HEK293 (cell line): ENCODE measurements at regions not wholly inside any gene's neighbourhood (a gene's known extent, or its start where the extent isn't known, plus 50 kb on each side); places are given as distances from the start of the nearest gene placed in this dataset.

Experiments
- CTCF ChIA-PET: fragments of 350-600 bp; formaldehyde crosslinking; extraction: SDS; loops from one replicate; lab custom pipeline; 2021; ENCODE audit warnings: antibody characterized with exemption; lab: Yijun Ruan, JAX
- POLR2A ChIA-PET: fragments of 300-600 bp; formaldehyde crosslinking; extraction: SDS; loops from one replicate; lab custom pipeline; 2020; ENCODE audit warnings: antibody characterized with exemption, inconsistent platforms; lab: Yijun Ruan, JAX
- H3K27ac ChIP-seq: fragments of 200-500 bp; sonication (Bioruptor generic); 2 replicates; pipeline ENCODE4 v1.5.1; 2014; ENCODE audit warnings: low read depth, low read length, control low read depth, inconsistent platforms; ENCODE audit errors: extremely low read depth
- H3K36me3 ChIP-seq, 2 experiments: fragments of 200-500 bp in 1 of 2; sonication (Bioruptor generic) in 1 of 2; 1 replicate in 1 of 2; 2 replicates in 1 of 2; pipeline ENCODE4 v1.5.1; 2014 to 2017; ENCODE audit warnings: inconsistent platforms in 2 of 2, low read length in 2 of 2; ENCODE audit not compliant: control insufficient read depth in 2 of 2, insufficient read depth in 1 of 2
- H3K4me1 ChIP-seq: fragments of 200-500 bp; sonication (Bioruptor generic); 2 replicates; pipeline ENCODE4 v1.5.1; 2014; ENCODE audit warnings: mild to moderate bottlenecking, low read length, inconsistent platforms; ENCODE audit not compliant: control insufficient read depth, insufficient read depth
- H3K4me3 ChIP-seq: 2 replicates; pipeline ENCODE4 v1.5.1; 2011; ENCODE audit warnings: low read depth, mild to moderate bottlenecking, control low read depth, low read length, moderate library complexity
- H3K9me3 ChIP-seq: fragments of 200-500 bp; sonication (Bioruptor generic); 2 replicates; pipeline ENCODE4 v1.5.1; 2014; ENCODE audit warnings: low read depth, low read length, inconsistent platforms; ENCODE audit not compliant: control insufficient read depth, insufficient read depth
- BCL11A ChIP-seq: fragments of 450-650 bp; formaldehyde crosslinking; IDR thresholded peaks from 2 replicates; pipeline ENCODE4 v1.5.1; 2016; ENCODE audit warnings: low read depth, missing biosample characterization, missing genetic modification characterization
- FEZF1 ChIP-seq: fragments of 450-650 bp; formaldehyde crosslinking; IDR thresholded peaks from 2 replicates; pipeline ENCODE4 v1.5.1; 2016; ENCODE audit warnings: missing biosample characterization, missing genetic modification characterization
- GLIS1 ChIP-seq: fragments of 450-650 bp; formaldehyde crosslinking; IDR thresholded peaks from 2 replicates; pipeline ENCODE4 v1.5.1; 2016; ENCODE audit warnings: missing biosample characterization, missing genetic modification characterization
- KLF1 ChIP-seq: fragments of 450-650 bp; formaldehyde crosslinking; IDR thresholded peaks from 2 replicates; pipeline ENCODE4 v1.5.1; 2016; ENCODE audit warnings: missing biosample characterization, missing genetic modification characterization
- KLF9 ChIP-seq: fragments of 450-650 bp; formaldehyde crosslinking; IDR thresholded peaks from 2 replicates; pipeline ENCODE4 v1.5.1; 2016; ENCODE audit warnings: missing biosample characterization, missing genetic modification characterization, low read depth
- TRIM28 ChIP-seq: IDR thresholded peaks from 2 replicates; pipeline ENCODE4 v1.6.1; 2011; ENCODE audit warnings: low read length, control low read depth, borderline replicate concordance
- YY2 ChIP-seq: fragments of 450-650 bp; formaldehyde crosslinking; IDR thresholded peaks from 2 replicates; pipeline ENCODE4 v1.5.1; 2016; ENCODE audit warnings: missing biosample characterization, missing genetic modification characterization
- ZBTB21 ChIP-seq: fragments of 450-650 bp; formaldehyde crosslinking; IDR thresholded peaks from 2 replicates; pipeline ENCODE4 v1.5.1; 2017; ENCODE audit warnings: missing biosample characterization, missing genetic modification characterization
- ZBTB7A ChIP-seq: fragments of 450-650 bp; formaldehyde crosslinking; IDR thresholded peaks from 2 replicates; pipeline ENCODE4 v1.5.1; 2016; ENCODE audit warnings: low read depth, missing biosample characterization, missing genetic modification characterization
- ZEB2 ChIP-seq: fragments of 450-650 bp; formaldehyde crosslinking; IDR thresholded peaks from 2 replicates; pipeline ENCODE4 v1.5.1; 2016; ENCODE audit warnings: missing biosample characterization, missing genetic modification characterization
- ZNF423 ChIP-seq: fragments of 450-650 bp; formaldehyde crosslinking; IDR thresholded peaks from 2 replicates; pipeline ENCODE4 v1.5.1; 2016; ENCODE audit warnings: missing biosample characterization, missing genetic modification characterization
- ZNF48 ChIP-seq: fragments of 450-650 bp; formaldehyde crosslinking; IDR thresholded peaks from 2 replicates; pipeline ENCODE4 v1.5.1; 2016; ENCODE audit warnings: missing biosample characterization, missing genetic modification characterization
- ZNF596 ChIP-seq: fragments of 450-650 bp; IDR thresholded peaks from 2 replicates; pipeline ENCODE4 v1.5.0; 2018; ENCODE audit warnings: missing biosample characterization, mild to moderate bottlenecking, missing genetic modification characterization, moderate library complexity
- ZNF664 ChIP-seq: fragments of 450-650 bp; formaldehyde crosslinking; IDR thresholded peaks from 2 replicates; pipeline ENCODE4 v1.5.1; 2016; ENCODE audit warnings: missing biosample characterization, missing genetic modification characterization
- ZNF776 ChIP-seq: fragments of 450-650 bp; formaldehyde crosslinking; IDR thresholded peaks from 2 replicates; pipeline ENCODE4 v1.5.0; 2017; ENCODE audit warnings: missing biosample characterization, missing genetic modification characterization, borderline replicate concordance
- ZSCAN16 ChIP-seq: fragments of 450-650 bp; formaldehyde crosslinking; IDR thresholded peaks from 2 replicates; pipeline ENCODE4 v1.5.1; 2016; ENCODE audit warnings: missing biosample characterization, missing genetic modification characterization
- ZXDB ChIP-seq: fragments of 450-650 bp; formaldehyde crosslinking; IDR thresholded peaks from 2 replicates; pipeline ENCODE4 v1.5.1; 2016; ENCODE audit warnings: missing biosample characterization, missing genetic modification characterization
- TF ChIP-seq, protein P1 (sequence below): fragments of 450-650 bp; formaldehyde crosslinking; IDR thresholded peaks from 2 replicates; pipeline ENCODE4 v1.5.1; 2016; ENCODE audit warnings: missing biosample characterization, missing genetic modification characterization
- TF ChIP-seq, protein P2 (sequence below): fragments of 450-650 bp; formaldehyde crosslinking; IDR thresholded peaks from 2 replicates; pipeline ENCODE4 v1.5.1; 2016; ENCODE audit warnings: missing biosample characterization, missing genetic modification characterization
- TF ChIP-seq, protein P3 (sequence below): fragments of 450-650 bp; formaldehyde crosslinking; IDR thresholded peaks from 2 replicates; pipeline ENCODE4 v1.5.1; 2017; ENCODE audit warnings: missing biosample characterization, missing genetic modification characterization
- TF ChIP-seq, protein P4 (sequence below): fragments of 450-650 bp; formaldehyde crosslinking; IDR thresholded peaks from 2 replicates; pipeline ENCODE4 v1.5.1; 2017; ENCODE audit warnings: missing biosample characterization, missing genetic modification characterization
- TF ChIP-seq, protein P5 (sequence below): fragments of 450-650 bp; IDR thresholded peaks from 2 replicates; pipeline ENCODE4 v1.5.1; 2018; ENCODE audit warnings: missing biosample characterization, mild to moderate bottlenecking, missing genetic modification characterization
- TF ChIP-seq, protein P6 (sequence below): fragments of 450-650 bp; formaldehyde crosslinking; IDR thresholded peaks from 2 replicates; pipeline ENCODE4 v1.5.1; 2016; ENCODE audit warnings: missing biosample characterization, missing genetic modification characterization

DNA sequence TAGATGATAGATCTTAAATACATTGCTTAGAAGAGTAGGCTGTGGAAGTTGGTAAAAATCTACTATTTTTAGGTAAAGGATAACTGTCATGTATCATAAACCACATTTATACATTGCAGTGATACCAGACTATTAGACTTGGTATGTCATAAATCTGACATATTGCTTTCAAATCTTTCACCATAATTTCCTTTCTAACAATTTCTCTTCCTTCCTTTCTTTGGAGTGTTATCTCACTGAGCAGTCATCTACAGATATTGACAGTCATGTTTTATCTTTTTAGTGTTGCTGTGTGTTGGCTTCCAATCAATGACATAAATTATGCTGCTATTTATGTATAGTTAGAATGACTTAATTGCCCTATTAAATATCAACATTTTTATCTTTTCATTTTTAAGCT is 588.7 kb downstream of the TUSC7 start (continued):
- TF ChIP-seq ZBTB7A (tag by site-specific recombination) (no peak), YY2 (no peak), ZNF776 (tag by site-specific recombination) (no peak), ZEB2 (tag by site-specific recombination) (no peak), KLF1 (tag by site-specific recombination) (no peak), ZNF664 (no peak), ZNF596 (tag by site-specific recombination) (no peak), ZNF48 (no peak), KLF9 (no peak), ZNF423 (tag by site-specific recombination) (no peak), BCL11A (no peak)
- TF ChIP-seq, protein P1, sequence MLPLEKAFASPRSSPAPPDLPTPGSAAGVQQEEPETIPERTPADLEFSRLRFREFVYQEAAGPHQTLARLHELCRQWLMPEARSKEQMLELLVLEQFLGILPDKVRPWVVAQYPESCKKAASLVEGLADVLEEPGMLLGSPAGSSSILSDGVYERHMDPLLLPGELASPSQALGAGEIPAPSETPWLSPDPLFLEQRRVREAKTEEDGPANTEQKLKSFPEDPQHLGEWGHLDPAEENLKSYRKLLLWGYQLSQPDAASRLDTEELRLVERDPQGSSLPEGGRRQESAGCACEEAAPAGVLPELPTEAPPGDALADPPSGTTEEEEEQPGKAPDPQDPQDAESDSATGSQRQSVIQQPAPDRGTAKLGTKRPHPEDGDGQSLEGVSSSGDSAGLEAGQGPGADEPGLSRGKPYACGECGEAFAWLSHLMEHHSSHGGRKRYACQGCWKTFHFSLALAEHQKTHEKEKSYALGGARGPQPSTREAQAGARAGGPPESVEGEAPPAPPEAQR: no peak
- TF ChIP-seq, protein P2, sequence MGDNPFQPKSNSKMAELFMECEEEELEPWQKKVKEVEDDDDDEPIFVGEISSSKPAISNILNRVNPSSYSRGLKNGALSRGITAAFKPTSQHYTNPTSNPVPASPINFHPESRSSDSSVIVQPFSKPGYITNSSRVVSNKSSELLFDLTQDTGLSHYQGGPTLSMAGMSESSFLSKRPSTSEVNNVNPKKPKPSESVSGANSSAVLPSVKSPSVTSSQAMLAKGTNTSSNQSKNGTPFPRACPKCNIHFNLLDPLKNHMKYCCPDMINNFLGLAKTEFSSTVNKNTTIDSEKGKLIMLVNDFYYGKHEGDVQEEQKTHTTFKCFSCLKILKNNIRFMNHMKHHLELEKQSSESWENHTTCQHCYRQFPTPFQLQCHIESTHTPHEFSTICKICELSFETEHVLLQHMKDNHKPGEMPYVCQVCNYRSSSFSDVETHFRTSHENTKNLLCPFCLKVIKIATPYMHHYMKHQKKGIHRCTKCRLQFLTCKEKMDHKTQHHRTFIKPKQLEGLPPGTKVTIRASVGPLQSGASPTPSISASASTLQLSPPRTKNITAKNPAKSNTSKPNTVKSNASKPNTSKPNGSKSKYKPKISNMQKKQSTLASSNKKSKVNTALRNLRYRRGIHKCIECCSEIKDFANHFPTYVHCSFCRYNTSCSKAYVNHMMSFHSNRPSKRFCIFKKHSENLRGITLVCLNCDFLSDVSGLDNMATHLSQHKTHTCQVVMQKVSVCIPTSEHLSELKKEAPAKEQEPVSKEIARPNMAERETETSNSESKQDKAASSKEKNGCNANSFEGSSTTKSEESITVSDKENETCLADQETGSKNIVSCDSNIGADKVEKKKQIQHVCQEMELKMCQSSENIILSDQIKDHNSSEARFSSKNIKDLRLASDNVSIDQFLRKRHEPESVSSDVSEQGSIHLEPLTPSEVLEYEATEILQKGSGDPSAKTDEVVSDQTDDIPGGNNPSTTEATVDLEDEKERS (tag by site-specific recombination): no peak
- TF ChIP-seq, protein P3, sequence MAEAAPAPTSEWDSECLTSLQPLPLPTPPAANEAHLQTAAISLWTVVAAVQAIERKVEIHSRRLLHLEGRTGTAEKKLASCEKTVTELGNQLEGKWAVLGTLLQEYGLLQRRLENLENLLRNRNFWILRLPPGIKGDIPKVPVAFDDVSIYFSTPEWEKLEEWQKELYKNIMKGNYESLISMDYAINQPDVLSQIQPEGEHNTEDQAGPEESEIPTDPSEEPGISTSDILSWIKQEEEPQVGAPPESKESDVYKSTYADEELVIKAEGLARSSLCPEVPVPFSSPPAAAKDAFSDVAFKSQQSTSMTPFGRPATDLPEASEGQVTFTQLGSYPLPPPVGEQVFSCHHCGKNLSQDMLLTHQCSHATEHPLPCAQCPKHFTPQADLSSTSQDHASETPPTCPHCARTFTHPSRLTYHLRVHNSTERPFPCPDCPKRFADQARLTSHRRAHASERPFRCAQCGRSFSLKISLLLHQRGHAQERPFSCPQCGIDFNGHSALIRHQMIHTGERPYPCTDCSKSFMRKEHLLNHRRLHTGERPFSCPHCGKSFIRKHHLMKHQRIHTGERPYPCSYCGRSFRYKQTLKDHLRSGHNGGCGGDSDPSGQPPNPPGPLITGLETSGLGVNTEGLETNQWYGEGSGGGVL (tag by site-specific recombination): no peak
- TF ChIP-seq, protein P4, sequence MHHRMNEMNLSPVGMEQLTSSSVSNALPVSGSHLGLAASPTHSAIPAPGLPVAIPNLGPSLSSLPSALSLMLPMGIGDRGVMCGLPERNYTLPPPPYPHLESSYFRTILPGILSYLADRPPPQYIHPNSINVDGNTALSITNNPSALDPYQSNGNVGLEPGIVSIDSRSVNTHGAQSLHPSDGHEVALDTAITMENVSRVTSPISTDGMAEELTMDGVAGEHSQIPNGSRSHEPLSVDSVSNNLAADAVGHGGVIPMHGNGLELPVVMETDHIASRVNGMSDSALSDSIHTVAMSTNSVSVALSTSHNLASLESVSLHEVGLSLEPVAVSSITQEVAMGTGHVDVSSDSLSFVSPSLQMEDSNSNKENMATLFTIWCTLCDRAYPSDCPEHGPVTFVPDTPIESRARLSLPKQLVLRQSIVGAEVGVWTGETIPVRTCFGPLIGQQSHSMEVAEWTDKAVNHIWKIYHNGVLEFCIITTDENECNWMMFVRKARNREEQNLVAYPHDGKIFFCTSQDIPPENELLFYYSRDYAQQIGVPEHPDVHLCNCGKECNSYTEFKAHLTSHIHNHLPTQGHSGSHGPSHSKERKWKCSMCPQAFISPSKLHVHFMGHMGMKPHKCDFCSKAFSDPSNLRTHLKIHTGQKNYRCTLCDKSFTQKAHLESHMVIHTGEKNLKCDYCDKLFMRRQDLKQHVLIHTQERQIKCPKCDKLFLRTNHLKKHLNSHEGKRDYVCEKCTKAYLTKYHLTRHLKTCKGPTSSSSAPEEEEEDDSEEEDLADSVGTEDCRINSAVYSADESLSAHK (tag by site-specific recombination): no peak

DNA sequence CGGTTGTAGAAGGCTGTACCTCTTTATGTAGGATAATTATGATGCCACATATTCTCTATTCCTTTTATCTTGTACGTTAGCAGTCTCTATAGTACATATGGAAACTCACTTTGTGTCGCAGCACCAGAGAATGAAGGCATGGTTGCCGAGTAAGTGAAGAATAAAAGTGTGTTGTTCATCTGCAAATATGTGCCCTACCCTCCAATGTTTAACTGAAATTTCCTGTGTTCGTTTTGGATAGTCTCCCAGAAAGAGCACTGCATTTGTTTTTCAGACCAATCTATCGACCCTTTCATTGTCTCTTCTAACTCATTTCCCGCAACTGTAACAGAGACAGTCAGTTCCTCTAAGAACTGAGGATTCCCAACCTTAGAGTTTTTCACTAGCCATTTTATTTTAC is 592.8 kb downstream of the TUSC7 start:
- no peaks in the 10 kb centered on the region for H3K4me1 ChIP-seq
- no peak overlapping the region for H3K27ac ChIP-seq
- no peaks in the 10 kb centered on the region for H3K36me3 ChIP-seq
- ChIA-PET CTCF (no interaction called here), POLR2A (no interaction called here)
- TF ChIP-seq FEZF1 (no peak), GLIS1 (tag by site-specific recombination) (no peak), ZBTB21 (tag by site-specific recombination) (no peak), ZEB2 (tag by site-specific recombination) (no peak), ZSCAN16 (tag by site-specific recombination) (no peak), ZXDB (tag by site-specific recombination) (no peak), TRIM28 (no peak)
- TF ChIP-seq, protein P5, sequence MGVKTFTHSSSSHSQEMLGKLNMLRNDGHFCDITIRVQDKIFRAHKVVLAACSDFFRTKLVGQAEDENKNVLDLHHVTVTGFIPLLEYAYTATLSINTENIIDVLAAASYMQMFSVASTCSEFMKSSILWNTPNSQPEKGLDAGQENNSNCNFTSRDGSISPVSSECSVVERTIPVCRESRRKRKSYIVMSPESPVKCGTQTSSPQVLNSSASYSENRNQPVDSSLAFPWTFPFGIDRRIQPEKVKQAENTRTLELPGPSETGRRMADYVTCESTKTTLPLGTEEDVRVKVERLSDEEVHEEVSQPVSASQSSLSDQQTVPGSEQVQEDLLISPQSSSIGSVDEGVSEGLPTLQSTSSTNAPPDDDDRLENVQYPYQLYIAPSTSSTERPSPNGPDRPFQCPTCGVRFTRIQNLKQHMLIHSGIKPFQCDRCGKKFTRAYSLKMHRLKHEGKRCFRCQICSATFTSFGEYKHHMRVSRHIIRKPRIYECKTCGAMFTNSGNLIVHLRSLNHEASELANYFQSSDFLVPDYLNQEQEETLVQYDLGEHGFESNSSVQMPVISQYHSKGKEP (tag by site-specific recombination): no peak
- TF ChIP-seq, protein P6, sequence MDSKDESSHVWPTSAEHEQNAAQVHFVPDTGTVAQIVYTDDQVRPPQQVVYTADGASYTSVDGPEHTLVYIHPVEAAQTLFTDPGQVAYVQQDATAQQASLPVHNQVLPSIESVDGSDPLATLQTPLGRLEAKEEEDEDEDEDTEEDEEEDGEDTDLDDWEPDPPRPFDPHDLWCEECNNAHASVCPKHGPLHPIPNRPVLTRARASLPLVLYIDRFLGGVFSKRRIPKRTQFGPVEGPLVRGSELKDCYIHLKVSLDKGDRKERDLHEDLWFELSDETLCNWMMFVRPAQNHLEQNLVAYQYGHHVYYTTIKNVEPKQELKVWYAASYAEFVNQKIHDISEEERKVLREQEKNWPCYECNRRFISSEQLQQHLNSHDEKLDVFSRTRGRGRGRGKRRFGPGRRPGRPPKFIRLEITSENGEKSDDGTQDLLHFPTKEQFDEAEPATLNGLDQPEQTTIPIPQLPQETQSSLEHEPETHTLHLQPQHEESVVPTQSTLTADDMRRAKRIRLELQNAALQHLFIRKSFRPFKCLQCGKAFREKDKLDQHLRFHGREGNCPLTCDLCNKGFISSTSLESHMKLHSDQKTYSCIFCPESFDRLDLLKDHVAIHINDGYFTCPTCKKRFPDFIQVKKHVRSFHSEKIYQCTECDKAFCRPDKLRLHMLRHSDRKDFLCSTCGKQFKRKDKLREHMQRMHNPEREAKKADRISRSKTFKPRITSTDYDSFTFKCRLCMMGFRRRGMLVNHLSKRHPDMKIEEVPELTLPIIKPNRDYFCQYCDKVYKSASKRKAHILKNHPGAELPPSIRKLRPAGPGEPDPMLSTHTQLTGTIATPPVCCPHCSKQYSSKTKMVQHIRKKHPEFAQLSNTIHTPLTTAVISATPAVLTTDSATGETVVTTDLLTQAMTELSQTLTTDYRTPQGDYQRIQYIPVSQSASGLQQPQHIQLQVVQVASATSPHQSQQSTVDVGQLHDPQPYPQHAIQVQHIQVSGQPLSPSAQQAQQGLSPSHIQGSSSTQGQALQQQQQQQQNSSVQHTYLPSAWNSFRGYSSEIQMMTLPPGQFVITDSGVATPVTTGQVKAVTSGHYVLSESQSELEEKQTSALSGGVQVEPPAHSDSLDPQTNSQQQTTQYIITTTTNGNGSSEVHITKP: no peak
- H3K4me3 ChIP-seq: no peak overlapping the region
- H3K9me3 ChIP-seq: no peaks in the 10 kb centered on the region
